ENCODE measurements at regions not wholly inside any gene's neighbourhood (a gene's known extent, or its start where the extent isn't known, plus 50 kb on each side); places are given as distances from the start of the nearest gene placed in this dataset.
"Not testable (repeated sequence)": the region's sequence is repeated elsewhere in the genome, so short reads cannot be mapped to it uniquely, and the experiment has no call there.

DNA sequence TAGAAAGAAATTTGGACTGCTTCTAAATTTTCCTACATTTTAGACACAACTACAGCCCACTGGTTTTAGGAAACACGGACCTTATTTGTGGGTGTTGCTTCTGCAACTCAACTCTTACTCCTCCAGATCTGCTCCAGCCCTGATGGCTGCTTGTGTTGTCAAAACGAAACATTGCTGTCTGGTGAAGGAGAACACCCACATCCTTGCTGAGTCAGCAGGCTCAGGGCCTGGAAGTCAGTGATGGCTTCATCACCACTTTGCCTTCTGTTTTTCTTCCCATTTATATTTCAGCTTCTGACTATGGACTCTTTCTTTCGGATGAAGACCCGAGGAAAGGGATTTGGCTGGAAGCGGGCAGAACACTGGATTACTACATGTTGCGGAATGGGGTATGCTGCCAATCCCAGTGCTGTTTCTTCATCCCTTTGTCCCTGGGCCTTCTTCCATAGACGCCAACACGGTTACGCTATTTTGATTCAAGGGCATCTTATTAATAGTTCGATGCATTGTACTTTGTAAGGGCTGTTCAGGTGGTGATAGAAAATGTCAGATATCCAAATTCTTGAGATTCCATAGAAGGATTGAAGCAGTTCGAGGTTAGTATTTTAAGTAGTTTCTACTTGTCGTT, 392.6 kb upstream of the TPM1 start:
- no peak for TF ChIP-seq CTCF (IDR thresholded peaks at IDR 0.05; ENCODE audit: low read depth, low read length)
- no peak for DNase-seq (ENCODE audit: low read depth, low spot score)
- Histone ChIP-seq H3K27me3 (ENCODE audit: control insufficient read depth, insufficient read depth, low read length) (no peaks in the 10 kb centered on the region), H3K9me3 (ENCODE audit: control insufficient read depth, insufficient read depth, low read length) (no peaks in the 10 kb centered on the region), H3K27ac (ENCODE audit: low read depth, low read length) (no peak overlapping the region), H3K4me3 (ENCODE audit: low read depth, low read length) (no peak overlapping the region)
- ChIA-PET CTCF (interaction anchor here (0.6 to 1.1 kb wide), 6 partner anchors 8 to 55 kb away, joined by 3 to 4 read pairs (median 3); no protein-coding TSS in a partner anchor), POLR2A (no interaction called here)

GRCh38 chr15:62653122-62653521, 389.4 kb upstream of the TPM1 start:
- no peak for TF ChIP-seq CTCF (IDR thresholded peaks at IDR 0.05; ENCODE audit: low read depth, low read length)
- Histone ChIP-seq H3K9me3 (ENCODE audit: control insufficient read depth, insufficient read depth, low read length) (no peaks in the 10 kb centered on the region; the same call in 1 of the 2 replicates), H3K27me3 (ENCODE audit: control insufficient read depth, insufficient read depth, low read length) (no peaks in the 10 kb centered on the region), H3K27ac (ENCODE audit: low read depth, low read length) (no peak overlapping the region), H3K4me3 (ENCODE audit: low read depth, low read length) (no peak overlapping the region)
- ChIA-PET CTCF (no interaction called here), POLR2A (no interaction called here)
- no peak for DNase-seq (ENCODE audit: low read depth, low spot score)

DNA sequence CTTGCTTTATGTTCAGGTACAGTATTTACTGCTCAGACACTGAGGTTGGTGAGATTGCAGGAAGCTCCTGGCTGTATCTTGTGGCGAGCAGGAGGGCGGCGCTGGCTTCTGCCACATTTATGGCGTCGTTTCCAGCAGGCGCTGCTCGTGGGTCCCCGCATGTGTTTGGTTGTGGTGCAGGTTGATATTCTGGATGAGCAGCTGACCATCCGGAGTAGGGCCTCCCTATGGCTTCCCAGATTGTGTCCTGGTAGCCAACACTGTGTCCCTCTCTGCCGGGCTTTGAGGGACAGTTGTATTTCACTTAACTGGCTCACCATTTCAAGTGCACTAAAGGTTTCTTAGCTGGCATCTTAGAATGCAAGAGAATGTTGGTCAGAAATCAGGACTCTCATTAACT, 386.5 kb upstream of the TPM1 start:
- Histone ChIP-seq H3K27ac (ENCODE audit: low read depth, low read length) (no peak overlapping the region), H3K9me3 (ENCODE audit: control insufficient read depth, insufficient read depth, low read length) (no peaks in the 10 kb centered on the region; the same call in 1 of the 2 replicates), H3K4me3 (ENCODE audit: low read depth, low read length) (no peak overlapping the region), H3K27me3 (ENCODE audit: control insufficient read depth, insufficient read depth, low read length) (no peaks in the 10 kb centered on the region)
- POLR2A ChIA-PET: interaction anchor here (0.7 kb wide), 1 partner anchor 8 kb away, joined by 3 read pairs; no protein-coding TSS in a partner anchor
- DNase-seq (ENCODE audit: low read depth, low spot score): no peak
- CTCF ChIA-PET: no interaction called here
- TF ChIP-seq CTCF (IDR thresholded peaks at IDR 0.05; ENCODE audit: low read depth, low read length): no peak

DNA sequence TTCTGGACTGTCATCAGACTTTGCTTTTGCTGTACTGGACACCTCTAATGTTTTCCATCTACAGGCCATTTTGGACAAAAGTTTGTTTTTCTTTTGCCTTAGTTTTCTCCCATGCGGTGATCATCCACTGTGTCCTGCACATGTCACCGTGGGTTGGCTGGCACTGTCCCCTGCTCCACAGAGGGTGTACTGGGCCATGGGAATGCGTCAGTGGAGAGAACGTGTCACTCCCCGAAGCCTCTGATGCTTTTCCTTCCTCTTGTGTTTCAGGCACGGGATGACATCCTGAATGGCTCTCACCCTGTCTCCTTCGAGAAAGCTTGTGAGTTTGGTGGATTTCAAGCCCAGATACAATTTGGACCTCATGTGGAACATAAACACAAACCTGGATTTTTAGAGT, 385.0 kb upstream of the TPM1 start:
- H3K27ac ChIP-seq (ENCODE audit: low read depth, low read length); H3K9me3 ChIP-seq (ENCODE audit: control insufficient read depth, insufficient read depth, low read length); POLR2A ChIA-PET; H3K4me3 ChIP-seq (ENCODE audit: low read depth, low read length); DNase-seq (ENCODE audit: low read depth, low spot score); H3K27me3 ChIP-seq (ENCODE audit: control insufficient read depth, insufficient read depth, low read length): not testable (repeated sequence)
- CTCF ChIA-PET: interaction anchor here (1.4 kb wide), 1 partner anchor 8 kb away, joined by 3 read pairs; no protein-coding TSS in a partner anchor

- POLR2A ChIA-PET: no interaction called here
- CTCF ChIA-PET: interaction anchor here (1.4 kb wide), 1 partner anchor 9 kb away, joined by 3 read pairs; no protein-coding TSS in a partner anchor
- no peaks in the 10 kb centered on the region; the same call in 1 of the 2 replicates for H3K9me3 ChIP-seq (ENCODE audit: control insufficient read depth, insufficient read depth, low read length)
- TF ChIP-seq CTCF (IDR thresholded peaks at IDR 0.05; ENCODE audit: low read depth, low read length): no peak
- H3K27ac ChIP-seq (ENCODE audit: low read depth, low read length): no peak overlapping the region
- no peak overlapping the region for H3K4me3 ChIP-seq (ENCODE audit: low read depth, low read length)
- no peak for DNase-seq (ENCODE audit: low read depth, low spot score)
- H3K27me3 ChIP-seq (ENCODE audit: control insufficient read depth, insufficient read depth, low read length): no peaks in the 10 kb centered on the region
Measured at GRCh38 chr15:62658498-62658897, 384.0 kb upstream of the TPM1 start.

Data from AG04450 (cell line).